ENCODE measurements at regions not wholly inside any gene's neighbourhood (a gene's known extent, or its start where the extent isn't known, plus 50 kb on each side); places are given as distances from the start of the nearest gene placed in this dataset.

- TF ChIP-seq CTCF (IDR thresholded peaks at IDR 0.05) = no peak
- no peak for TF ChIP-seq EP300 (IDR thresholded peaks at IDR 0.05)
- TF ChIP-seq POLR2A (IDR thresholded peaks at IDR 0.05) = no peak
Measured at GRCh38 chr5:125262782-125263181, 516.3 kb upstream of the ZNF608 start.

Measured in suprapubic skin (tissue), 3 donors.